NAMALWA (cell line): ENCODE measurements at regions not wholly inside any gene's neighbourhood (a gene's known extent, or its start where the extent isn't known, plus 50 kb on each side); places are given as distances from the start of the nearest gene placed in this dataset.
"Not testable (repeated sequence)": the region's sequence is repeated elsewhere in the genome, so short reads cannot be mapped to it uniquely, and the experiment has no call there.

Source experiments
- DNase-seq: peaks from one replicate; pipeline ENCODE4 v3.0.0-alpha.2; 2015; ENCODE audit warnings: low spot score

GRCh38 chr14:96686126-96686525, 111.1 kb upstream of the VRK1 start:
- no peak for DNase-seq

GRCh38 chr14:96688629-96689028, 108.6 kb upstream of the VRK1 start:
- DNase-seq = no peak

- DNase-seq = no peak
Observed at GRCh38 chr14:96690713-96691383, 106.3 kb upstream of the VRK1 start.

DNA sequence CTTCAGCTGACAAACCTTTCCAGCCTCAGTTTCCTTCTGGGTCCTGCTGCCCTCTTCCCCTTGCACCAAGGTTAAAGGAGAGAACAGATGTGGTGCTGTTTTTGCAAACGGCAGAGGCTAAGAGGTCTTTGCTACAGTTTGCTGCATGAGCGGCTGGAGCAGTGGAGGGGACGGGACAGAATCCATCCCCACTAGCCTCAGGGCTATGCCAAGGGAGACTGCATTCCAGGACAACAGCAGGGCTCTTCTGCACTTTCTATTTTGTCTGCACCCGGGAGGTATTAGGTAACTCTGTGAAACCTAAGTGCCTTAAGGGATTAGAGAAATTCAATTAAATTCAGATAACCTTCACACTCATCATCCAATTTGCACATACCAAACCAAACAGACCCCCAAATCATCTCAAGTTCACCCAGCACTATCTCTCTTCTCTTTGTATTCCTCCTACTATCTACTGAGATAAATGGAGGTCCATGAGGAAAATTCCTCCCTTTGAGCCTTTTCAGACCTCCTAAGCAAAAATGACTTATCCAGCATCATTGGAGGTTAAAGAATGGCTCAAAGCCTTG, 103.8 kb upstream of the VRK1 start:
- no peak for DNase-seq

- no peak for DNase-seq
Observed at GRCh38 chr14:96693987-96694386, 103.2 kb upstream of the VRK1 start.

- peak; percentile 14 for DNase-seq
Observed at GRCh38 chr14:96698960-96699539, 98.1 kb upstream of the VRK1 start.

DNA sequence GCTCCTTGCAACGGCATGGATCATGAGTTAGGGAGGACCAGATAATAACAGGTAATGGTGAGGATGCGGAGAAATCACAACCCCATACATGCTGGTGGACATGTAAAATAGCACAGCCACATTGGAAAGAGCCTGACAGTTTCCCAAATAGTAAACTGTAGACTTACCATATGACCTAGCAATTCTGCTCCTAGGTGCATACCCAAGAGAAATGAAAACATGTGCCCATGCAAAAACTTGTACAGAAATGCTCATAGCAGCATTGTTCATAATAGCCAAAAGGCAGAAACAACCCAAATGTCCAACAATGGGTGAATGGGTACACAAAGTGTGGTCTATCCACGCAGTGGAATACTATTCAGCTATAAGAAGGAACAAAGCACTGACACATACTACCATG, 97.5 kb upstream of the VRK1 start:
- no peak for DNase-seq

GRCh38 chr14:96702831-96703230, 94.4 kb upstream of the VRK1 start:
- no peak for DNase-seq

- DNase-seq = no peak
Observed at GRCh38 chr14:96705422-96706092, 91.6 kb upstream of the VRK1 start.

DNA sequence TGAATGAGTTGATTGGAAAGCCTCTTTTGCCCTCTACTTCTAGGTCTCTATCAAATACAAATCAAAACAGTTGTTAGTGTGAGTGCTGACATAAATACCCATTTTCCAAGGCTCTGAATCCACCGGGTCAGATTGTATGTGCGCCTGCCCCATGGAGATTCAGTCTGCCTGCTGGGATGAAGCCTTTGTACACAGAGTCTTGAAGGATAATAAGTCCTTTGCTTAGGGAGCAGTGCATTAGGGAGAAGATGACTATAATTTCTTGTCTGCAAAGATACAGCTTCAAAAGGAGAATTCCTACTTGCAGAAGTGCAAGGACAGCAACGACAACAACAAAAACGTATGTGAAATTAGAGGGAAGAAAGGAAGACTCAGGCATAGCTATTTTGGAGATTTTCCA, 90.3 kb upstream of the VRK1 start:
- no peak for DNase-seq

DNA sequence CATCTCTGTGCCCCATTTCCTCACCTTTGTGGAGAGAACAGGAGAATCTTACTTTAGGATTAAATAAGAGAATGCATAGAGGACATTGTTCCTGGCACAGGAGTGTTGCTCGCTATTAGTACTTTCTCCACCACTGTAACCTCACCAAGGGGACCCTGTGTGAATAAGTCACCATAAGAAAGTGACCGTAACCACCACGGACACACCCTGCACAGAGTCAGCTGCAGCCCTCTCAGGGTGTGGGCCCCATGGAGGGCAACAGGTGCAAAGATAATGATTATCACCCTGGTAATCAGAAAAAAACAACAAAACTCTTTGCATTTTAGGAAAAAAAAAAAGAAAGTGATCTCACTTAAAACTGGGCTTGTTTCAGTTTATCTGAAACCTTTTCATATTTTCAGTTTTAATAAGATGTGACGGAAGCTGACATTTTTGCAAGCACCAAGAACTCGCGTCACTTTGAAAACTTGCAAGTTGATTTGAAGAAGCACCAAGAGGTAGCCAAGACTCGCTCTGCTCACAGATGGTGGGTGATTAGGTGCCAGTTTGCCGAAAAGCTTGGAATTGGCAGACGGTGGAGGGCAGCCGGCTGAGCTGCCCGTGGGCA, 87.0 kb upstream of the VRK1 start:
- no peak for DNase-seq

- no peak for DNase-seq
Observed at GRCh38 chr14:96711559-96712267, 85.5 kb upstream of the VRK1 start.

- DNase-seq = no peak
Observed at GRCh38 chr14:96713426-96713825, 83.8 kb upstream of the VRK1 start.

DNA sequence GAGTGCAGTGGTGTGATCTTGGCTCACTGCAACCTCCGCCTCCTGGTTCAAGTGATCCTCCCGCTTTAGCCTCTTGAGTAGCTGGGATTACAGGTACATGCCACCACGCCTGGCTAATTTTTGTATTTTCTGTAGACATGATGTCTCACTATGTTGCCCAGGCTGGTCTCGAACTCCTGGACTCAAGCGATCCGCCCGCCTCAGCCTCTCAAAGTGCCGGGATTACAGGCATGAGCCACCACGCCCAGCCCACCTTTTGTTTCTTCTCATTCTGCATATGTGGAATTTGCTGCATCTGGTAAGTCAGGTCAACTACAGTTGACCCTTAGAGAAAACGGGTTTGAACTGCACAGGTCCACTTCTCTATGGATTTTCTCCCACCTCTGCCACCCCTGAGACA, 82.6 kb upstream of the VRK1 start:
- DNase-seq = not testable (repeated sequence)

GRCh38 chr14:96717116-96717515, 80.1 kb upstream of the VRK1 start:
- DNase-seq = no peak

DNA sequence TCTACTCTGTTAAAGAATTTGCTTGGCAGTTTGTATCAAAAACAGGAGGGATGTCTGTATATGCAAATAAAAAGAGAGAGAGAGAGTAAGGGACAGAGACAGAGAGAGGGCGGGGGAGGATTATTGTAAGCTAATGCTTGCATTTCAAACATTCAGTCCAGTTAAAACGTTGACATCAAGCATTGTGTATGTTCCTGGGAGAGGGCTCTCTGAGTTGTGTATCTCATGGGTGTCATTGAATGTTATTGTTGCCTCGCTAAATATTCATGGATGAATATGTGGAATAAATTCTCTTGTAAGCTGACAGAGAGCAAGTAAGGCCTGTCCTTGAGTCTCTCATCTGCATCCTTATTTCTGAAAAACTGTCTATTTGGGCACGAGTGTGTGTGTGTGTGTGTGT, 78.8 kb upstream of the VRK1 start:
- DNase-seq = no peak

GRCh38 chr14:96720702-96721101, 76.5 kb upstream of the VRK1 start:
- not testable (repeated sequence) for DNase-seq

- DNase-seq = no peak
Observed at GRCh38 chr14:96722736-96723135, 74.4 kb upstream of the VRK1 start.

- no peak for DNase-seq
Observed at GRCh38 chr14:96723946-96724345, 73.2 kb upstream of the VRK1 start.

- DNase-seq = no peak
Observed at GRCh38 chr14:96725232-96725631, 72.0 kb upstream of the VRK1 start.

GRCh38 chr14:96727073-96727472, 70.1 kb upstream of the VRK1 start:
- no peak for DNase-seq

- no peak for DNase-seq
Observed at GRCh38 chr14:96727491-96727890, 69.7 kb upstream of the VRK1 start.
